ENCODE measurements at regions not wholly inside any gene's neighbourhood (a gene's known extent, or its start where the extent isn't known, plus 50 kb on each side); places are given as distances from the start of the nearest gene placed in this dataset.

DNA sequence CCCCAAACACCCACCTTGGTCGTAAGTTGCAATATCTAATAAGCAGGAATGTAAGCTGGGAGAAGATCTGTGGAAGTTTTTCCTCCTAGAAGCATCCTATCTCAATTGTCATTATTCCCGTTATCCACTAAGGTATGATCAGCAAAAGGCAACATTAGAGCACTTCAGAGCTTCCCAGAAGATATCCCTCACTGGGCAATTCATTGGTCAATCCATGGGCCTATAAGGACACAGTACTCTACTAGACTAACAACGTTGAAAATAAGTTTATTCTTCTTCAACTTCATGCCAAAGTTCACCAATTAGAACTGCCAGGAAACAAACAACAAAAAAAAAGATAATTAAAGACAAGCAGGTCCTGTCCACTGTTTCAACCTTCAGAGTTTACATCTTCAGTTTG lies 433.0 kb upstream of the POU3F3 start:
- Histone ChIP-seq H3K4me2 (no peak overlapping the region), H3K4me3 (no peak overlapping the region), H3K9ac (no peak overlapping the region), H3K36me3 (no peaks in the 10 kb centered on the region), H3K27me3 (no peaks in the 10 kb centered on the region), H3K9me3 (replicated peaks in 1 of 11) (no peaks in the 10 kb centered on the region), H4K20me1 (no peaks in the 10 kb centered on the region), H3K4me1 (no peaks in the 10 kb centered on the region), H3K27ac (no peak overlapping the region)
- no peak for TF ChIP-seq Cebpa-rat (IDR thresholded peaks at IDR 0.05)

DNA sequence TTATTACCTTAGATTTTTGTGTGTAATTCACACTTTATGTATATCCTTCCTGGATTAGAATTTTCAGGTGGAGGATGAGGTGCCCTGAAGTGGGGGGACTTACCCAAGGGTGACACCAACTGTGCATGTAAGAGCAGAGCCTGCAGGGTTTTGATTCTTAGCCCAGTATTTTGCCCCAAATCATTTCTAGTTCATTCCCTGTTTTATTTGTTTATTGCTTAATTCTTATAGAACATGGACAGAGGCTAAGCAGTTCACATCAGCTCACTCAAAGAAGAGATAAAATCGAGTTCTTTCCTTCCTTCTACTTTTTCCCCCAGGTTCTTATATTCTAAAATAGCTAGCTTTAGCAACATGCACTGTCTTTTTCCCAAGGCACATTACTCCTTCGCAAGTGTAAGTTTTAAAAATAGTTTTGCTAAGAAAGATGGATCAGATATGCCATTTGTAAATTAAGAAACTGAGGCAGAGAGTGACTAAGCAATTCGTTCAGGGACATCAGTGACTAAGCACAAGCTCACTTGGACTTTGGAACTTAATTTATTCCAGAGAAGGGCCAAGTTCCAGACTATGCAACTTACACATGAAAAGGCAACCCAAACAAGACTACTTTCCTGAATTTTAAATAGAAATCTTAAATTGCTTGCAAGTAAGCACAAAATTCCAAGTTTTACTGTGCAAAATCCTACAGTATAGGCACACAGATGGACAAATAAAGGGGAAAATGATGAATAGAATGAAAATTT lies 427.9 kb upstream of the POU3F3 start:
- H3K27me3 ChIP-seq = no peaks in the 10 kb centered on the region
- no peaks in the 10 kb centered on the region for H3K36me3 ChIP-seq
- H4K20me1 ChIP-seq = no peaks in the 10 kb centered on the region
- no peak overlapping the region for H3K27ac ChIP-seq
- H3K4me3 ChIP-seq = no peak overlapping the region
- no peak overlapping the region for H3K4me2 ChIP-seq
- H3K4me1 ChIP-seq = no peaks in the 10 kb centered on the region
- H3K9me3 ChIP-seq (replicated peaks in 1 of 11) = no peaks in the 10 kb centered on the region
- no peak overlapping the region for H3K9ac ChIP-seq
- TF ChIP-seq Cebpa-rat (IDR thresholded peaks at IDR 0.05) = no peak

DNA sequence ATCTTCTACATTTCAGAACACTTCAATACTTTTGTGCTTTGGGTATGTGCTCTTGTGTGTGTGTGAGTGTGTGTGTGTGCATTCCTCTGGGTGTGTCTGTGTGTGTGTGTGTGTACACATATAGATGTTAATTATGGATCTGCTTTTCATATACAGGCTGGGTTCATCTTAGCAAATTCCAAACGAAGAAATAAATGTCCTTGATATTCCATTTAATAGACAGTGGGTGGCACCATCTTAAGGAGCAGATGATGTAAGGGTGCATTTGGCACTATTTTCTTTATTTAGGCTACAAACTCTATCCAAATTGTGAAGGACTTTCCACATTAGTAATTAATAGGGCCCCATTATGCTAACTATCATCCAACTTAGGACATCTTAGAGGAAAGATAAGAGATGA lies 425.8 kb upstream of the POU3F3 start:
- Histone ChIP-seq H3K4me2 (no peak overlapping the region), H3K9ac (no peak overlapping the region), H3K27ac (no peak overlapping the region), H3K4me3 (no peak overlapping the region), H3K36me3 (no peaks in the 10 kb centered on the region), H3K27me3 (no peaks in the 10 kb centered on the region), H4K20me1 (no peaks in the 10 kb centered on the region), H3K9me3 (replicated peaks in 1 of 11) (no peaks in the 10 kb centered on the region), H3K4me1 (no peaks in the 10 kb centered on the region)
- no peak for TF ChIP-seq Cebpa-rat (IDR thresholded peaks at IDR 0.05)

DNA sequence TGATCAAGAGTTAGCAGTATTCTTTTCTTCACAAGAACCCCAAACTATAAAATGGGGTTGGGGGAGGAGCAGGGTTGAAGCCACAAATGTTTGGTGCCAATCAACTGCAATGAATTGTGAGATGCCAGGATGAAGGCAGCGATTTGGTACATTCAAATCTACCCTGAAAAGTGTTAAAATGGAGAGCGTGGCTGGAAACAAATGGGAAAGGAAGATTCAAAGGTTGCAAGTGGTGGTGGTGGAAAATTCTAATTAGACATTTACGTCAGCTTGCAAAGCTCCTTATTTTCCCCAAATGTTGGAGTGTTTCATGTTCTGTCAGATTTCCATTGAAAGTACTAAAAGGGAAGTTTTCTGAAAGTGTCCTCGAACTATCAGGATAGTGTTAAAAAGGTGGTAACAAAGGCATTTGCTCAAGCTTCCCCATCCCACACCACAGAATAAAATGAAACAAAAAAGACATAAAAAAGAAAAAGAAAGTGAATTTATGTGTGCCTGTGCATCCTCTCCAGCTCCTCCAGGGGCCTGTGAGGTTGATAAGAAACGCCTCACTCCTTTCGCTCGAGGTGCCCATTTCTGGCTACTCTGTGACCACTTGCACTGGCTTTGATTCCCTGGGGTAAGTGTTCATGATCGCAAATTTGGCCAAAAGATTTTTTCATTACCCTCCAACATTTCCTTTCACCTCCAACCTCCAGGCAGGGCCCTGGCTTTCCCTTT lies 424.1 kb upstream of the POU3F3 start:
- H3K9ac ChIP-seq = no peak overlapping the region
- no peaks in the 10 kb centered on the region for H3K9me3 ChIP-seq (replicated peaks in 1 of 11)
- H3K4me1 ChIP-seq = no peaks in the 10 kb centered on the region
- no peaks in the 10 kb centered on the region for H3K36me3 ChIP-seq
- no peaks in the 10 kb centered on the region for H4K20me1 ChIP-seq
- H3K27ac ChIP-seq = no peak overlapping the region
- H3K27me3 ChIP-seq = no peaks in the 10 kb centered on the region
- no peak overlapping the region for H3K4me2 ChIP-seq
- no peak overlapping the region for H3K4me3 ChIP-seq
- TF ChIP-seq Cebpa-rat (IDR thresholded peaks at IDR 0.05) = no peak

DNA sequence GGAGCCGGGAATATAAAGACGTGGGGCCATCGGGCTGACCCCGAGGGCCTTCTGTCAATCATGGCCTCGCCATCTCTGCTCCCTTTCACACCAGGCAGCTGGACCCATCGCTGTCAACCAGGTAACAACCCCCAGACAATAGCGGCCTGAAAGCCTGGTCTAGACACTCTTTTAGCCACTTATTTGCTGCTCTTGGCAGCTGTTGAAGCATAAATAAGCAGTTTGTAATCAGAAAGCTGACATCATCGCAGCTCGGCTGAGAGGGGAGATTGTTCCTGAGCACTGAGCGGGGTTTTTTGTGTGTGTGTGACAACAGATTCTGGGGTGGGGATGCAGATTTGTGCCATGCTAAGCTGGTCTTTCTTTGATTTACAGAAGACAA lies 423.6 kb upstream of the POU3F3 start:
- Histone ChIP-seq H4K20me1 (no peaks in the 10 kb centered on the region), H3K4me1 (no peaks in the 10 kb centered on the region), H3K9me3 (replicated peaks in 1 of 11) (no peaks in the 10 kb centered on the region), H3K27ac (no peak overlapping the region), H3K4me3 (no peak overlapping the region), H3K36me3 (no peaks in the 10 kb centered on the region), H3K9ac (no peak overlapping the region), H3K4me2 (no peak overlapping the region), H3K27me3 (no peaks in the 10 kb centered on the region)
- no peak for TF ChIP-seq Cebpa-rat (IDR thresholded peaks at IDR 0.05)

DNA sequence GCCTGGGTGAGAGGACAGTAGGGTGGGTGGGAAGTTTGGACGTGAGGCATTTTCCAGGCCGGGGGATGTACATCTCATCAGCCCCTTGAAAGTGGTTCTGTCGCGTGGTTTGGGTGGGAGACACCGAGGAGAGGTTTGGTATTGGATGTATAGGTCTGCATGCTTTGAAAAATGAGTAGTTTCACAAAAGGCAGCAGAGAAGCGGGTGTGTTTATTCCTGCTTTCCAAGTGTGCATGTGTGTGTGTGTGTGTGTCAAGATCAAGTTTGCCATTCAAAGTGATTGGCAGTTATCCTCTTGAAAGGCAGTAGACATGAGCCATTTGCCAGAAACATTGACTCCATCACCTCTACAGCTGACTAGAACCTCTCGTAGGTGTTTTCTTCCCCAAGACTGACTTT lies 423.1 kb upstream of the POU3F3 start:
- Histone ChIP-seq H3K9me3 (replicated peaks in 1 of 11) (no peaks in the 10 kb centered on the region), H3K9ac (no peak overlapping the region), H3K36me3 (no peaks in the 10 kb centered on the region), H3K27ac (no peak overlapping the region), H3K27me3 (no peaks in the 10 kb centered on the region), H4K20me1 (no peaks in the 10 kb centered on the region), H3K4me2 (no peak overlapping the region), H3K4me1 (no peaks in the 10 kb centered on the region), H3K4me3 (no peak overlapping the region)
- TF ChIP-seq Cebpa-rat (IDR thresholded peaks at IDR 0.05) = no peak

DNA sequence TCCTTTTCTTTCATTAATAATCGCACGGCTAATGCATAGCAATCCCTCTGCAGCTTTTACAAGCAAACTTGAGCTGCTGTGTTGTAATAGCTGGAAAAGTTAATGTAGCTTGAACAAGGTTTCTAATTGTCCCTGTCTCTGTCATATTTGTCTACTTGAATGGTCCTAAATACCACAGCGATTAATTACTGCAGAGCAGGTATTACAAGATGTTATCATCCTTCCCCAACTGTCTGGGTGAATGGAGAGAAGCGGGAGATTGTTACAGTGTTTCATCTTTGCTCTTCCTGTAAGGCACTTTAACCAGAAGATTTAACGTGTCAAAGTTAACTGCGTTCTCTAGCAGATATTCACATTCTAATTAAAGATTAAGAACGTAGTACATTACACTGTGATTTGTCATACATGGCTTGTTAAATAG lies 422.2 kb upstream of the POU3F3 start:
- Histone ChIP-seq H3K27ac (no peak overlapping the region), H4K20me1 (no peaks in the 10 kb centered on the region), H3K9me3 (replicated peaks in 1 of 11) (no peaks in the 10 kb centered on the region), H3K9ac (no peak overlapping the region), H3K27me3 (no peaks in the 10 kb centered on the region), H3K4me3 (no peak overlapping the region), H3K4me1 (no peaks in the 10 kb centered on the region), H3K4me2 (no peak overlapping the region), H3K36me3 (no peaks in the 10 kb centered on the region)
- TF ChIP-seq Cebpa-rat (IDR thresholded peaks at IDR 0.05) = no peak

DNA sequence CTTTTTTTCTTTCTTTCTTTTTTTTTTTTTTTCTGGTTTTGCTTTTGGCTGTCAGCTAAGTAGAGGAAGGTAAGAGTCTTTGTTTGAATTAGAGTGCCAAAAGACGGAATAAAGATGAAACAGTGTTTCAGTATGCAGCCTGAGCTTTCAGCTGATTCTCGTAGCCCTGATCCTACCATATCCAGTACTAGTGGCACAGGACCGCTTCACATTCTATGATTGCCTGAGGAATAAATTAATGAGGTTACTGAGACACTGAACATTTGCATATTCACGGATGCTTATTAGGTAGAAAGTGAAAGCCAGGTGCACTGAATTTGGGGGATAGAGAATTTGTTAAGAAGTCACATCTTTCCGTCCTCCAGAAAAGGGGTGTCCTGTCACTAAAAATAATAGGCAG lies 421.5 kb upstream of the POU3F3 start:
- Histone ChIP-seq H3K9ac (no peak overlapping the region), H3K9me3 (replicated peaks in 1 of 11) (no peaks in the 10 kb centered on the region), H3K4me3 (no peak overlapping the region), H3K27ac (no peak overlapping the region), H3K36me3 (no peaks in the 10 kb centered on the region), H3K4me2 (no peak overlapping the region), H4K20me1 (no peaks in the 10 kb centered on the region), H3K4me1 (no peaks in the 10 kb centered on the region), H3K27me3 (no peaks in the 10 kb centered on the region)
- no peak for TF ChIP-seq Cebpa-rat (IDR thresholded peaks at IDR 0.05)

DNA sequence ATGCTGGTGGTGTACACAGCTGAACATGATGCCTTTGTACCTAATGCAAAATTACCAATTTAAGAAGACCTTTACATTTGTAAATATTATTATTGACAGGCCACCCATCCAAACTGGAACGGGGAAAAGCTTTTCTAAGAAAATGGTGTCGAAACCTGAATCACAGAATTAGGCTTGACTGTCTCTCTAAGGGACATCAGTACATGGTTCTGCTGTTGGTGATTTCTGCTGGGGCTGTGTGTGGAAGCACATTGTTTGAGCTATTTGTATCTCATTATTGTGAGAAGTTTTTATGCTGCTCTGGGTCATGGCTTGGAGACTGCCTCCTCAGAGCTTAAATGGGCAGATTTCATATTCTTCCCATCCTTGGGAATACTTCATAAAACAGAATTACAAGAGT lies 420.9 kb upstream of the POU3F3 start:
- Histone ChIP-seq H4K20me1 (no peaks in the 10 kb centered on the region), H3K9me3 (replicated peaks in 1 of 11) (no peaks in the 10 kb centered on the region), H3K4me1 (no peaks in the 10 kb centered on the region), H3K27ac (no peak overlapping the region), H3K4me2 (no peak overlapping the region), H3K27me3 (no peaks in the 10 kb centered on the region), H3K36me3 (no peaks in the 10 kb centered on the region), H3K9ac (no peak overlapping the region), H3K4me3 (no peak overlapping the region)
- TF ChIP-seq Cebpa-rat (IDR thresholded peaks at IDR 0.05) = no peak

DNA sequence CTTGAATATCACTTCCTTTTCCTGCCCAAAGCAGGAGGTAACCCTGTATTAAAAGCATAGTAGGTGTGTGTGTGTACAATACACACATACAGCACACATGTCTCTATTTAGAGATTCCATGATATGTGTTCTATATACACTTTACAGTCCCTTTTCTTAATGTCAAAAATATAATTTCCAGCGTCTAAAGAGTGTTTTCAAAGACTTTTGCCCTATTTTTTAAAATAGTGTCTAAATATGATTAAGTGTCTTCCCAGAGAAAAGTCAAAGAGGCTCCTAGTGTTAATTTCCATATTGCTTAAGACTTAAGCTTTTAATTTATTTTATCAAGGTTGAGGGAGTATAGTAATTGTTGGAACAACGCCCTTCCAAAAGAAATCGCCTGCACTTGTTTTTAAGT lies 420.3 kb upstream of the POU3F3 start:
- Histone ChIP-seq H3K4me1 (no peaks in the 10 kb centered on the region), H3K36me3 (no peaks in the 10 kb centered on the region), H3K4me3 (no peak overlapping the region), H3K27me3 (no peaks in the 10 kb centered on the region), H3K4me2 (no peak overlapping the region), H4K20me1 (no peaks in the 10 kb centered on the region), H3K9ac (no peak overlapping the region), H3K27ac (no peak overlapping the region), H3K9me3 (replicated peaks in 1 of 11) (no peaks in the 10 kb centered on the region)
- TF ChIP-seq Cebpa-rat (IDR thresholded peaks at IDR 0.05) = no peak

All from BLaER1 treated with 17β-estradiol and CSF1 and Interleukin-3, amounts not matched to agents 10 nM and 100 nM (cell line).